ENCODE measurements at regions not wholly inside any gene's neighbourhood (a gene's known extent, or its start where the extent isn't known, plus 50 kb on each side); places are given as distances from the start of the nearest gene placed in this dataset.
"Not testable (repeated sequence)": the region's sequence is repeated elsewhere in the genome, so short reads cannot be mapped to it uniquely, and the experiment has no call there.

- TF ChIP-seq POLR2A (IDR thresholded peaks at IDR 0.05; ENCODE audit: extremely low read depth, insufficient read length) (no peak), MAX (IDR thresholded peaks at IDR 0.05; ENCODE audit: low read depth, low read length) (no peak), CTCF (IDR thresholded peaks at IDR 0.05; ENCODE audit: low read depth, low read length) (no peak), MYC (IDR thresholded peaks at IDR 0.05; ENCODE audit: low read depth, low read length) (no peak)
- H3K4me3 ChIP-seq (ENCODE audit: low read depth, low read length) = no peak overlapping the region
- no peak for DNase-seq (ENCODE audit: low read depth)
Measured at GRCh38 chr7:47185839-47186238, 396.1 kb downstream of the TNS3 start.

- TF ChIP-seq CTCF (IDR thresholded peaks at IDR 0.05; ENCODE audit: low read depth, low read length) (no peak), MYC (IDR thresholded peaks at IDR 0.05; ENCODE audit: low read depth, low read length) (no peak), MAX (IDR thresholded peaks at IDR 0.05; ENCODE audit: low read depth, low read length) (no peak), POLR2A (IDR thresholded peaks at IDR 0.05; ENCODE audit: extremely low read depth, insufficient read length) (no peak)
- no peak for DNase-seq (ENCODE audit: low read depth)
- no peak overlapping the region for H3K4me3 ChIP-seq (ENCODE audit: low read depth, low read length)
Measured at GRCh38 chr7:47185170-47185569, 396.7 kb downstream of the TNS3 start.

- H3K4me3 ChIP-seq (ENCODE audit: low read depth, low read length) = no peak overlapping the region
- DNase-seq (ENCODE audit: low read depth) = no peak
- TF ChIP-seq POLR2A (IDR thresholded peaks at IDR 0.05; ENCODE audit: extremely low read depth, insufficient read length) (no peak), CTCF (IDR thresholded peaks at IDR 0.05; ENCODE audit: low read depth, low read length) (no peak)
Measured at GRCh38 chr7:47183862-47184590, 397.9 kb downstream of the TNS3 start.

- no peak for DNase-seq (ENCODE audit: low read depth)
- no peak for TF ChIP-seq CTCF (IDR thresholded peaks at IDR 0.05; ENCODE audit: low read depth, low read length)
- no peak for TF ChIP-seq POLR2A (IDR thresholded peaks at IDR 0.05; ENCODE audit: extremely low read depth, insufficient read length)
- no peak for TF ChIP-seq MYC (IDR thresholded peaks at IDR 0.05; ENCODE audit: low read depth, low read length)
- no peak for TF ChIP-seq MAX (IDR thresholded peaks at IDR 0.05; ENCODE audit: low read depth, low read length)
- H3K4me3 ChIP-seq (ENCODE audit: low read depth, low read length) = no peak overlapping the region
Measured at GRCh38 chr7:47181746-47182361, 400.1 kb downstream of the TNS3 start.

- DNase-seq (ENCODE audit: low read depth) = no peak
- no peak overlapping the region for H3K4me3 ChIP-seq (ENCODE audit: low read depth, low read length)
- no peak for TF ChIP-seq MYC (IDR thresholded peaks at IDR 0.05; ENCODE audit: low read depth, low read length)
Measured at GRCh38 chr7:47180516-47180826, 401.4 kb downstream of the TNS3 start.

- H3K4me3 ChIP-seq (ENCODE audit: low read depth, low read length) = no peak overlapping the region
- DNase-seq (ENCODE audit: low read depth) = peak; percentile 75
- 0 out of 2 replicates have a peak, but pooled peaks have one; percentile 9 for TF ChIP-seq MYC (IDR thresholded peaks at IDR 0.05; ENCODE audit: low read depth, low read length)
- no peak for TF ChIP-seq MAX (IDR thresholded peaks at IDR 0.05; ENCODE audit: low read depth, low read length)
- peak; percentile 96 for TF ChIP-seq CTCF (IDR thresholded peaks at IDR 0.05; ENCODE audit: low read depth, low read length)
Measured at GRCh38 chr7:47179812-47180515, 401.9 kb downstream of the TNS3 start.

GRCh38 chr7:47172602-47173539 lies 409.0 kb downstream of the TNS3 start:
- H3K4me3 ChIP-seq (ENCODE audit: low read depth, low read length); DNase-seq (ENCODE audit: low read depth): not testable (repeated sequence)
